HG03045 (cell line): ENCODE measurements at regions not wholly inside any gene's neighbourhood (a gene's known extent, or its start where the extent isn't known, plus 50 kb on each side); places are given as distances from the start of the nearest gene placed in this dataset.
A peak's percentile ranks its signal among the peaks of the same experiment; 100 is the strongest.

Source experiments
- ATAC-seq: cut with Tn5 transposase; IDR thresholded peaks from one replicate; pipeline ENCODE4 v1.9.1; 2021; ENCODE audit warnings: mild to moderate bottlenecking, moderate library complexity; ENCODE audit not compliant: unreplicated experiment

- no peak for ATAC-seq
These were observed 108.1 kb downstream of the DHX15 start for GRCh38 chr4:24476282-24476681.

- no peak for ATAC-seq
These were observed 108.6 kb downstream of the DHX15 start for GRCh38 chr4:24475756-24476155.

- no peak for ATAC-seq
These were observed 111.0 kb downstream of the DHX15 start for GRCh38 chr4:24473309-24473721.

GRCh38 chr4:24472514-24473308 is 111.6 kb downstream of the DHX15 start:
- peak; percentile 63 for ATAC-seq

- ATAC-seq: no peak
These were observed 112.2 kb downstream of the DHX15 start for GRCh38 chr4:24472161-24472510.

- ATAC-seq: no peak
These were observed 112.7 kb downstream of the DHX15 start for GRCh38 chr4:24471486-24472160.

GRCh38 chr4:24470666-24471485 is 113.5 kb downstream of the DHX15 start:
- no peak for ATAC-seq

GRCh38 chr4:24468071-24468470 is 116.3 kb downstream of the DHX15 start:
- ATAC-seq: no peak

- no peak for ATAC-seq
These were observed 119.8 kb downstream of the DHX15 start for GRCh38 chr4:24464566-24464965.

GRCh38 chr4:24456431-24456830 is 127.9 kb downstream of the DHX15 start:
- no peak for ATAC-seq

- no peak for ATAC-seq
These were observed 130.4 kb downstream of the DHX15 start for GRCh38 chr4:24453951-24454350.

- ATAC-seq: no peak
These were observed 132.5 kb downstream of the DHX15 start for GRCh38 chr4:24451870-24452269.

- ATAC-seq: no peak
These were observed 141.2 kb downstream of the DHX15 start for GRCh38 chr4:24443200-24443599.

- no peak for ATAC-seq
These were observed 143.6 kb downstream of the DHX15 start for GRCh38 chr4:24440765-24441164.

GRCh38 chr4:24434241-24434640 is 150.1 kb downstream of the DHX15 start:
- no peak for ATAC-seq

GRCh38 chr4:24433515-24434214 is 150.7 kb downstream of the DHX15 start:
- no peak for ATAC-seq

- no peak for ATAC-seq
These were observed 155.5 kb downstream of the DHX15 start for GRCh38 chr4:24428850-24429249.

GRCh38 chr4:24426557-24426956 is 157.8 kb downstream of the DHX15 start:
- ATAC-seq: no peak

- ATAC-seq: no peak
These were observed 158.5 kb downstream of the DHX15 start for GRCh38 chr4:24425863-24426262.

- ATAC-seq: no peak
These were observed 160.7 kb downstream of the DHX15 start for GRCh38 chr4:24423670-24424069.

- no peak for ATAC-seq
These were observed 161.7 kb downstream of the DHX15 start for GRCh38 chr4:24422644-24423043.
